Keratinocyte (primary cell): ENCODE measurements at regions not wholly inside any gene's neighbourhood (a gene's known extent, or its start where the extent isn't known, plus 50 kb on each side); places are given as distances from the start of the nearest gene placed in this dataset.

ENCODE experiments used
- EZH2 ChIP-seq: IDR thresholded peaks from one replicate; pipeline ENCODE4 v1.6.1; 2012; ENCODE audit warnings: inconsistent platforms, mild to moderate bottlenecking, low read length, moderate library complexity
- TF ChIP-seq, protein P1 (sequence below), 3 experiments: IDR thresholded peaks in 1 of 3; conservative IDR thresholded peaks in 1 of 3; optimal IDR thresholded peaks in 1 of 3; 2 replicates in 2 of 3; 3 replicates in 1 of 3; pipeline versions ENCODE3 to v1.5.1; 2011; ENCODE audit warnings: low read length in 3 of 3, mild to moderate bottlenecking in 3 of 3, moderate library complexity in 2 of 3, control low read depth in 1 of 3, inconsistent platforms in 1 of 3; ENCODE audit not compliant: insufficient read depth in 2 of 3; ENCODE audit errors: extremely low read depth in 1 of 3

- TF ChIP-seq, protein P1, sequence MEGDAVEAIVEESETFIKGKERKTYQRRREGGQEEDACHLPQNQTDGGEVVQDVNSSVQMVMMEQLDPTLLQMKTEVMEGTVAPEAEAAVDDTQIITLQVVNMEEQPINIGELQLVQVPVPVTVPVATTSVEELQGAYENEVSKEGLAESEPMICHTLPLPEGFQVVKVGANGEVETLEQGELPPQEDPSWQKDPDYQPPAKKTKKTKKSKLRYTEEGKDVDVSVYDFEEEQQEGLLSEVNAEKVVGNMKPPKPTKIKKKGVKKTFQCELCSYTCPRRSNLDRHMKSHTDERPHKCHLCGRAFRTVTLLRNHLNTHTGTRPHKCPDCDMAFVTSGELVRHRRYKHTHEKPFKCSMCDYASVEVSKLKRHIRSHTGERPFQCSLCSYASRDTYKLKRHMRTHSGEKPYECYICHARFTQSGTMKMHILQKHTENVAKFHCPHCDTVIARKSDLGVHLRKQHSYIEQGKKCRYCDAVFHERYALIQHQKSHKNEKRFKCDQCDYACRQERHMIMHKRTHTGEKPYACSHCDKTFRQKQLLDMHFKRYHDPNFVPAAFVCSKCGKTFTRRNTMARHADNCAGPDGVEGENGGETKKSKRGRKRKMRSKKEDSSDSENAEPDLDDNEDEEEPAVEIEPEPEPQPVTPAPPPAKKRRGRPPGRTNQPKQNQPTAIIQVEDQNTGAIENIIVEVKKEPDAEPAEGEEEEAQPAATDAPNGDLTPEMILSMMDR (optimal IDR thresholded peaks at IDR 0.05 in 1 of 3, IDR thresholded peaks at IDR 0.05 in 1 of 3, conservative IDR thresholded peaks at IDR 0.05 in 1 of 3; ENCODE audit: extremely low read depth in 1 of 3, insufficient read depth in 2 of 3, low read length in 3 of 3) = no peak
- TF ChIP-seq EZH2 = no peak
Measured at GRCh38 chr5:4208537-4208936, 612.9 kb downstream of the IRX1 start.
